Neuronal stem cell (in vitro differentiated cells): ENCODE measurements at regions not wholly inside any gene's neighbourhood (a gene's known extent, or its start where the extent isn't known, plus 50 kb on each side); places are given as distances from the start of the nearest gene placed in this dataset.

Experiments
- DNase-seq: peaks from one replicate; pipeline ENCODE4 v3.0.0-alpha.2; 2013; ENCODE audit warnings: low spot score
- H2AFZ ChIP-seq: one replicate; pipeline ENCODE4 v1.6.1; 2013; ENCODE audit warnings: mild to moderate bottlenecking, low read length, inconsistent platforms
- H2AK5ac ChIP-seq: 2 replicates; pipeline ENCODE4 v1.6.1; 2013; ENCODE audit warnings: low read depth, mild to moderate bottlenecking, inconsistent platforms, low read length, moderate library complexity, mixed read lengths
- H2BK120ac ChIP-seq: 2 replicates; pipeline ENCODE4 v1.6.1; 2013; ENCODE audit warnings: low read depth, mild to moderate bottlenecking, inconsistent platforms, low read length, moderate library complexity, mixed read lengths
- H2BK12ac ChIP-seq: one replicate; pipeline ENCODE4 v1.6.1; 2013; ENCODE audit warnings: low read length, inconsistent platforms
- H2BK15ac ChIP-seq: 2 replicates; pipeline ENCODE4 v1.6.1; 2013; ENCODE audit warnings: mild to moderate bottlenecking, low read length, inconsistent platforms, mixed read lengths
- H2BK5ac ChIP-seq: one replicate; pipeline ENCODE4 v1.6.1; 2013; ENCODE audit warnings: inconsistent platforms, mild to moderate bottlenecking, low read length, moderate library complexity
- H3K14ac ChIP-seq: one replicate; pipeline ENCODE4 v1.6.1; 2013; ENCODE audit warnings: low read length, inconsistent platforms
- H3K18ac ChIP-seq: 2 replicates; pipeline ENCODE4 v1.6.1; 2013; ENCODE audit warnings: low read length, inconsistent platforms
- H3K23ac ChIP-seq: 2 replicates; pipeline ENCODE4 v1.6.1; 2013; ENCODE audit warnings: low read depth, mild to moderate bottlenecking, mixed read lengths, low read length, inconsistent platforms; ENCODE audit not compliant: poor library complexity
- H3K27ac ChIP-seq: replicated peaks from 3 replicates; pipeline ENCODE4 v1.5.1; 2013; ENCODE audit warnings: low read length, inconsistent platforms
- H3K27me3 ChIP-seq, 3 experiments: 2 replicates each; pipeline ENCODE4 v1.6.1; 2013; ENCODE audit warnings: low read length in 3 of 3, mild to moderate bottlenecking in 2 of 3, inconsistent platforms in 1 of 3, low read depth in 1 of 3, mixed read lengths in 1 of 3, moderate library complexity in 1 of 3; ENCODE audit not compliant: control insufficient read depth in 3 of 3, insufficient read depth in 3 of 3
- H3K36me3 ChIP-seq, 2 donors: replicated peaks in 1 of 2; 2 replicates each; pipeline ENCODE4 v1.6.1; 2013; ENCODE audit warnings: low read length in 2 of 2; ENCODE audit not compliant: control insufficient read depth in 2 of 2, insufficient read depth in 2 of 2
- H3K4ac ChIP-seq: 2 replicates; pipeline ENCODE4 v1.6.1; 2013; ENCODE audit warnings: inconsistent platforms, mild to moderate bottlenecking, low read length, moderate library complexity
- H3K4me1 ChIP-seq, 2 donors: 1 replicate in 1 of 2; 2 replicates in 1 of 2; pipeline ENCODE4 v1.6.1; 2013; ENCODE audit warnings: low read length in 2 of 2, low read depth in 1 of 2; ENCODE audit not compliant: control insufficient read depth in 2 of 2, insufficient read depth in 1 of 2
- H3K4me2 ChIP-seq: one replicate; pipeline ENCODE4 v1.6.1; 2013; ENCODE audit warnings: mild to moderate bottlenecking, low read length, inconsistent platforms; ENCODE audit not compliant: insufficient read depth, poor library complexity, severe bottlenecking
- H3K4me3 ChIP-seq, 2 donors: 2 replicates each; pipeline ENCODE4 v1.5.1; 2013; ENCODE audit warnings: low read length in 2 of 2, mild to moderate bottlenecking in 2 of 2, inconsistent platforms in 1 of 2, moderate library complexity in 1 of 2
- H3K79me1 ChIP-seq: one replicate; pipeline ENCODE4 v1.6.1; 2013; ENCODE audit warnings: low read depth, mild to moderate bottlenecking, inconsistent platforms, low read length, moderate library complexity
- H3K9ac ChIP-seq: one replicate; pipeline ENCODE4 v1.6.1; 2013; ENCODE audit warnings: mild to moderate bottlenecking, low read depth, low read length, inconsistent platforms; ENCODE audit not compliant: poor library complexity
- H3K9me3 ChIP-seq, 2 donors: replicated peaks in 1 of 2; 2 replicates each; pipeline versions ENCODE3 to v1.6.1; 2013; ENCODE audit warnings: low read length in 2 of 2, mild to moderate bottlenecking in 2 of 2, inconsistent platforms in 1 of 2, low read depth in 1 of 2, mixed read lengths in 1 of 2, moderate library complexity in 1 of 2; ENCODE audit not compliant: control insufficient read depth in 2 of 2, insufficient read depth in 1 of 2
- H4K8ac ChIP-seq: one replicate; pipeline ENCODE4 v1.6.1; 2013; ENCODE audit warnings: low read depth, mild to moderate bottlenecking, inconsistent platforms, low read length, moderate library complexity
- H4K91ac ChIP-seq: one replicate; pipeline ENCODE4 v1.6.1; 2013; ENCODE audit warnings: low read length, low read depth, mild to moderate bottlenecking, inconsistent platforms; ENCODE audit not compliant: poor library complexity
- WGBS, 2 donors: extraction: QIAGEN DNeasy Blood & Tissue Kit; methylation state at CpG; one replicate each; pipeline ENCODE4 v1.1.7; 2013; ENCODE audit warnings: missing lambda C conversion rate in 2 of 2, mixed read lengths in 1 of 2; ENCODE audit not compliant: insufficient read length in 2 of 2, insufficient replicate concordance in 1 of 2; ENCODE audit errors: extremely low coverage in 2 of 2; 5-methylcytosine and 5-hydroxymethylcytosine counted together

DNA sequence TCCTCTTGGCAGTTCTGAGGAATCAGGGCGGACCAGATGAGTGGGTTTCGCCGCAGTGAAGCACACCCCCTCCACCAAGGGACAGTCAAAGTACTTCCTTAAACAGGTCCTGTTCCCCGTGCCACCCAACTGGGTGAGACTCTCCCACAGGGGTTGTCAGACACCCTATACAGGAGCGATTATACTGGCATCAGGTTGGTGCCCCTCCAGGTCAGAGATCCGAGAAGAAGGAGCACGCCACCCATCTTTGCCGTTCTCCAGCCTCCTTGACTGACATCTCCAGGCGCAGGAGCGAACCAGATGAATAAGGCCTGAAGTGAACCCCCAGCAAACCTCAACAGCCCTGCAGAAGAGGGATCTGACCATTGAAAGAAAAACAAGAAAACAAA is 108.1 kb upstream of the ZBTB20 start:
- Histone ChIP-seq H2AK5ac (no peak overlapping the region), H2BK15ac (no peak overlapping the region)
- no CpG with 5 or more reads among the region's 10 CpGs for WGBS, 2 donors

DNA sequence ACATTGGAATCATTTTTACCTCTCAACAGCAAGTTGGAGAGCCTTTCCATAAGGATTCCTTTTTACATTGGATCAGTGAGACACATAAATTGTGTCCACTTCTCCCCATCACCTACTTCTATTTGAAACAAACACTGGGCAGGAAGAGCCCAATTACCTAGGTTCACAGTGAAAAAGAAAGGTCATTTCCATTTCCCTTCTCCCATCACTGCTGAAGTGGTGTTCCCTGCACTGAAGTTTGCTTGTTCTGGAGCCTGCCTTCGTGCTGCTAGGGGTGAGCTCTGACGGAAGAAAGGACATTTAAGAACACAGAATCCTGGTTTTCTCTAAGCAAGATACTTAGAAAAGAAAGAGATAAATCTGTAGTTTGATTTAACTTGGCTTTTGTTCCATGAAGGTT is 123.8 kb upstream of the ZBTB20 start:
- no peak for DNase-seq
- Histone ChIP-seq H2BK5ac (no peak overlapping the region), H3K9me3 (no peaks in the 10 kb centered on the region), H4K8ac (no peak overlapping the region), H3K14ac (no peak overlapping the region), H3K27me3 (no peaks in the 10 kb centered on the region), H3K4me3 (no peak overlapping the region), H3K4me2 (no peak overlapping the region), H2BK15ac (no peak overlapping the region), H2BK12ac (no peak overlapping the region), H3K4ac (no peak overlapping the region), H3K18ac (no peak overlapping the region), H2AK5ac (no peak overlapping the region), H3K9ac (no peak overlapping the region), H3K27ac (no peak overlapping the region), H2AFZ (peak overlapping the region; percentile 39), H3K79me1 (no peaks in the 10 kb centered on the region), H3K36me3 (no peaks in the 10 kb centered on the region), H2BK120ac (no peak overlapping the region), H3K23ac (no peak overlapping the region), H4K91ac (no peak overlapping the region), H3K4me1 (peaks cover 0 to 16% of the 10 kb centered on the region in 2 donors)
- WGBS, 2 donors, result no CpG with 5 or more reads among the region's 2 CpGs

More for the DNA sequence above, 108.1 kb upstream of the ZBTB20 start:
- H3K27ac ChIP-seq, result no peak overlapping the region
- H3K9me3 ChIP-seq, result peaks cover 2 to 6% of the 10 kb centered on the region in 2 donors
- H3K4me1 ChIP-seq, result no peaks in the 10 kb centered on the region
- no peak overlapping the region for H3K4ac ChIP-seq
- H3K4me2 ChIP-seq, result no peak overlapping the region
- no peak overlapping the region for H4K8ac ChIP-seq
- H3K36me3 ChIP-seq, result no peaks in the 10 kb centered on the region
- no peak overlapping the region for H3K9ac ChIP-seq
- H2BK5ac ChIP-seq, result no peak overlapping the region
- no peaks in the 10 kb centered on the region for H3K27me3 ChIP-seq
- H2BK120ac ChIP-seq, result no peak overlapping the region
- no peak overlapping the region for H2BK12ac ChIP-seq
- H3K79me1 ChIP-seq, result no peaks in the 10 kb centered on the region
- no peak overlapping the region for H3K4me3 ChIP-seq
- no peak overlapping the region for H2AFZ ChIP-seq
- H3K14ac ChIP-seq, result no peak overlapping the region
- no peak overlapping the region for H3K18ac ChIP-seq
- no peak for DNase-seq
- no peak overlapping the region for H4K91ac ChIP-seq
- no peak overlapping the region for H3K23ac ChIP-seq

DNA sequence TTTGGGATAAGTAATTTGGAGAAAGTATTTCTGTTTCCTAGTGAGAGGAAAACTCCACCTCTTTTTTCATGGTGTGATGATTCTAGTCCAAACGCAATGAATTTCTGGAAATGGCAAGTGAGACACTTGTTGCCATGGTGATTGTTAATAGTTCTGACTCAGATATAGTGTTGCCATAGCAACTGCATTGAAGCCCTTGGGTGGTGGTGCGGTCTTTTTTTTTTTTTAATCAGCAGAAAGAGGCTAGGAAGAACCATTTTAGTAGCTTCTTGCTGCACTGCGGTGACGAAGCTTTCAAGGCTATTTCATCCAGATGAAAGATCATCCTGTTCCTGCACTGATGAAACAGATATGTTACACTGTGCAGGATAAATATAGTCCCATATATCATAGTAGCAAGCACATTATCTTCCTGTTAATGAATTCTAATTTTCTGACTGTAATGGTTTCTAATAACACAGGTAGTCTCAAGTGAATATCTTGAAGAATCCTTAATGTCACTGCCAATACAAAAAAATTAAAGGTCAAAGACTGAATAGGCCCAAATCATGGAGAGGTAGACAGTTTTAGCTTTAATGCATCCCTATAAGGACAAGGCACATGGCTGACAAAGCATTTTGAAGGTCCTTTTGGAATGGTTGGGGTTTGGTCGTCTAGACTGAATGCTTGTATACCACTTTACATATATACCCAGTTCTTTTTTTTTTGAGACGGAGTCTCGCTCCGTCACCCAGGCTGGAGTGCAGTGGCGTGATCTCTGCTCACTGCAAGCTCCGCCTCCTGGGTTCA is 125.1 kb upstream of the ZBTB20 start:
- H3K4me2 ChIP-seq, result no peak overlapping the region
- H3K36me3 ChIP-seq, result no peaks in the 10 kb centered on the region
- no peak overlapping the region for H2BK5ac ChIP-seq
- no peak overlapping the region for H3K4ac ChIP-seq
- H3K18ac ChIP-seq, result no peak overlapping the region
- no peak overlapping the region for H2AK5ac ChIP-seq
- H3K4me1 ChIP-seq, result peaks cover 0 to 16% of the 10 kb centered on the region in 2 donors
- H4K8ac ChIP-seq, result no peak overlapping the region
- H3K79me1 ChIP-seq, result no peaks in the 10 kb centered on the region
- no peaks in the 10 kb centered on the region for H3K9me3 ChIP-seq
- peak overlapping the region; percentile 71 for H2AFZ ChIP-seq
- H3K23ac ChIP-seq, result no peak overlapping the region
- H3K14ac ChIP-seq, result no peak overlapping the region
- H3K9ac ChIP-seq, result no peak overlapping the region
- no peak overlapping the region for H2BK120ac ChIP-seq
- H3K27ac ChIP-seq, result no peak overlapping the region
- H2BK12ac ChIP-seq, result no peak overlapping the region
- no CpG with 5 or more reads among the region's 10 CpGs for WGBS, 2 donors
- no peaks in the 10 kb centered on the region for H3K27me3 ChIP-seq
- no peak overlapping the region for H4K91ac ChIP-seq
- H2BK15ac ChIP-seq, result no peak overlapping the region
- H3K4me3 ChIP-seq, result no peak overlapping the region
- DNase-seq, result no peak

DNA sequence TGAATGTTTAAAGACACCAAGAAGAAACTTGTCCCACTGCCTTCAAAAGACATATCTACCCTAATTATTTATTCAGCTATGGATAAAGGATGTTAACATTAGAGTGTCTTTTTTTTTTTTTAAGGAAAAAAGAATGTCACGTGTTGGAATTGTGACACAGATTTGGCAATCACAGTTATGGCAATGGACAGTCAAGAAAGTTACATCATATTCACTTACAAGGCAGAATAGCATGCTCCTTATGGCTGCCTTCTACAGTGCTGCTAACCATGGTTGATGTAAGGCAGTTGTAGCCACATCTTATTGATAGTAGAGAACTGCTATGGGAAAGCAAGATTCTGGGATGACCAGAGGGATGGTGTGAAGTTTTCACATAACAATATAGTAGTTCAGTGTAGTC is 128.8 kb upstream of the ZBTB20 start:
- Histone ChIP-seq H3K4me3 (no peak overlapping the region), H3K23ac (no peak overlapping the region)

More for the DNA sequence above, 128.8 kb upstream of the ZBTB20 start:
- H2AK5ac ChIP-seq, result no peak overlapping the region
- no peak overlapping the region for H2BK5ac ChIP-seq
- H3K27me3 ChIP-seq, result no peaks in the 10 kb centered on the region
- H4K91ac ChIP-seq, result no peak overlapping the region
- H2BK15ac ChIP-seq, result no peak overlapping the region
- H3K36me3 ChIP-seq, result no peaks in the 10 kb centered on the region
- WGBS, 2 donors, result no CpG with 5 or more reads among the region's 1 CpG
- peaks cover 0 to 12% of the 10 kb centered on the region in 2 donors for H3K4me1 ChIP-seq
- H3K9me3 ChIP-seq, result no peaks in the 10 kb centered on the region
- no peaks in the 10 kb centered on the region for H3K79me1 ChIP-seq
- H2BK12ac ChIP-seq, result no peak overlapping the region
- no peak overlapping the region for H3K27ac ChIP-seq
- no peak overlapping the region for H3K4ac ChIP-seq
- H3K4me2 ChIP-seq, result no peak overlapping the region
- DNase-seq, result no peak
- no peak overlapping the region for H2AFZ ChIP-seq
- no peak overlapping the region for H2BK120ac ChIP-seq
- H3K9ac ChIP-seq, result no peak overlapping the region
- no peak overlapping the region for H3K14ac ChIP-seq
- no peak overlapping the region for H4K8ac ChIP-seq
- no peak overlapping the region for H3K18ac ChIP-seq
